HepG2 (cell line): ENCODE measurements at regions not wholly inside any gene's neighbourhood (a gene's known extent, or its start where the extent isn't known, plus 50 kb on each side); places are given as distances from the start of the nearest gene placed in this dataset.

ENCODE experiments used
- ATAC-seq: fragments of 200-7000 bp; cut with Tn5 transposase; 3 replicates; pipeline ENCODE4 v1.9.1; 2020; ENCODE audit warnings: mild to moderate bottlenecking, moderate library complexity
- BruUV-seq: library from RNA; stranded (reverse); fragments of 400-500 nt; replicated peaks from 2 replicates; lab custom pipeline; 2021; lab: Mats Ljungman, UMichigan
- CTCF ChIA-PET: fragments of 300-600 bp; formaldehyde crosslinking; extraction: SDS; loops from one replicate; lab custom pipeline; 2021; ENCODE audit warnings: low total read pairs, inconsistent platforms, low intra/inter-chr PET ratio; lab: Yijun Ruan, JAX
- POLR2A ChIA-PET: fragments of 350-600 bp; sonication (Branson Sonifier 250); formaldehyde crosslinking; loops from one replicate; lab custom pipeline; 2020; ENCODE audit warnings: antibody characterized with exemption, inconsistent platforms; lab: Yijun Ruan, JAX
- DNase-seq: peaks from one replicate; pipeline ENCODE4 v3.0.0-alpha.2; 2015; ENCODE audit warnings: low spot score
- FAIRE-seq: peaks from 3 replicates; lab custom pipeline; 2011; peaks lifted over from hg19 to GRCh38; lab: Jason Lieb, UNC
- H2AFZ ChIP-seq: one replicate; pipeline ENCODE4 v1.6.1; 2011; ENCODE audit warnings: low read length, inconsistent platforms
- H3K27ac ChIP-seq: fragments of 300-600 bp; 3 replicates; pipeline ENCODE4 v1.8.0; 2011; ENCODE audit warnings: mixed run types, mild to moderate bottlenecking, mixed read lengths, low read length, inconsistent platforms; ENCODE audit not compliant: insufficient read depth; ENCODE audit errors: extremely low read length
- H3K27me3 ChIP-seq, 2 experiments: fragments of 200-600 bp in 1 of 2; 2 replicates in 1 of 2; 3 replicates in 1 of 2; pipeline versions ENCODE4 v1.6.0 to v1.8.0; 2011; ENCODE audit warnings: low read length in 2 of 2, mild to moderate bottlenecking in 2 of 2, moderate library complexity in 2 of 2, inconsistent platforms in 1 of 2; ENCODE audit not compliant: insufficient read depth in 2 of 2, control insufficient read depth in 1 of 2
- H3K36me3 ChIP-seq, 2 experiments: fragments of 200-600 bp in 1 of 2; replicated peaks in 1 of 2; 2 replicates in 1 of 2; 3 replicates in 1 of 2; pipeline versions ENCODE4 v1.5.1 to v1.8.0; 2011; ENCODE audit warnings: low read length in 2 of 2, inconsistent platforms in 1 of 2; ENCODE audit not compliant: insufficient read depth in 2 of 2, control insufficient read depth in 1 of 2
- H3K4me1 ChIP-seq: 2 replicates; pipeline ENCODE4 v1.5.1; 2012; ENCODE audit warnings: low read length, inconsistent platforms; ENCODE audit not compliant: insufficient read depth
- H3K4me2 ChIP-seq: 2 replicates; pipeline ENCODE4 v1.6.0; 2011; ENCODE audit warnings: low read depth, low read length, inconsistent platforms
- H3K4me3 ChIP-seq, 3 experiments: fragments of 200-600 bp in 1 of 3; sonication (generic), shearing (Covaris generic) in 1 of 3; replicated peaks in 1 of 3; 2 replicates each; pipeline ENCODE4 v1.5.1; 2011 to 2016; ENCODE audit warnings: low read length in 3 of 3, inconsistent platforms in 2 of 3, low read depth in 2 of 3, mild to moderate bottlenecking in 2 of 3, control low read depth in 1 of 3, mixed read lengths in 1 of 3; ENCODE audit not compliant: insufficient read depth in 1 of 3
- H3K79me2 ChIP-seq: one replicate; pipeline ENCODE4 v1.6.1; 2011; ENCODE audit warnings: low read length, inconsistent platforms; ENCODE audit not compliant: insufficient read depth
- H3K9ac ChIP-seq: 2 replicates; pipeline ENCODE4 v1.6.0; 2011; ENCODE audit warnings: mild to moderate bottlenecking, low read depth, low read length, inconsistent platforms; ENCODE audit not compliant: insufficient read depth
- H3K9me3 ChIP-seq: 2 replicates; pipeline ENCODE4 v1.5.1; 2012; ENCODE audit warnings: mild to moderate bottlenecking, low read length
- H4K20me1 ChIP-seq: 2 replicates; pipeline ENCODE4 v1.6.0; 2011; ENCODE audit warnings: inconsistent platforms, mild to moderate bottlenecking, low read length, moderate library complexity; ENCODE audit not compliant: insufficient read depth
- ATF7-NPFF ChIP-seq: sonication (generic); formaldehyde crosslinking; IDR thresholded peaks from 2 replicates; pipeline ENCODE4 v1.8.1; 2023; ENCODE audit warnings: mild to moderate bottlenecking, low read depth, missing genetic modification reagents, moderate library complexity
- HINFP ChIP-seq: sonication (generic); formaldehyde crosslinking; IDR thresholded peaks from 2 replicates; pipeline ENCODE4 v1.4.0; 2020; ENCODE audit warnings: low read depth, mild to moderate bottlenecking, missing genetic modification reagents
- PAWR ChIP-seq: sonication (generic); formaldehyde crosslinking; IDR thresholded peaks from 2 replicates; pipeline ENCODE4 v1.4.0; 2020; ENCODE audit warnings: missing genetic modification reagents, mild to moderate bottlenecking, borderline replicate concordance
- SCMH1 ChIP-seq: sonication (generic); formaldehyde crosslinking; IDR thresholded peaks from 2 replicates; pipeline ENCODE4 v1.9.0; 2021; ENCODE audit warnings: missing genetic modification reagents, mild to moderate bottlenecking, borderline replicate concordance
- TCF7 ChIP-seq: sonication (generic); IDR thresholded peaks from 2 replicates; pipeline ENCODE4 v1.6.1; 2016; ENCODE audit warnings: antibody characterized with exemption, low read depth
- ZBTB20 ChIP-seq: sonication (generic); formaldehyde crosslinking; IDR thresholded peaks from 2 replicates; pipeline ENCODE4 v1.8.1; 2023; ENCODE audit warnings: missing genetic modification reagents, low read depth, mild to moderate bottlenecking, borderline replicate concordance
- ZNF354B ChIP-seq: sonication (generic); formaldehyde crosslinking; IDR thresholded peaks from 2 replicates; pipeline ENCODE4 v1.8.0; 2022; ENCODE audit warnings: mild to moderate bottlenecking, missing genetic modification reagents
- ZNF567 ChIP-seq: sonication (generic); formaldehyde crosslinking; IDR thresholded peaks from 2 replicates; pipeline ENCODE4 v1.8.1; 2023; ENCODE audit warnings: mild to moderate bottlenecking, missing genetic modification reagents, borderline replicate concordance
- ZNF883 ChIP-seq: sonication (generic); formaldehyde crosslinking; IDR thresholded peaks from 2 replicates; pipeline ENCODE4 v1.5.1; 2020; ENCODE audit warnings: mild to moderate bottlenecking, missing genetic modification reagents; ENCODE audit errors: not compliant biosample characterization
- in situ Hi-C: cut with HindIII; loops from 2 replicates; pipeline ENCODE4 v1.10.0; 2017; ENCODE audit warnings: low pct_unique_long_range_greater_than_20kb; ENCODE audit not compliant: extremely low pct_ligation_motif_present
- intact Hi-C: fragments of 100-400 bp; cut with micrococcal nuclease; formaldehyde crosslinking; loops from one replicate; pipeline ENCODE4 v1.10.0; 2022; ENCODE audit not compliant: unreplicated experiment
- TF ChIP-seq, protein P1 (sequence below): sonication (generic); formaldehyde crosslinking; IDR thresholded peaks from 2 replicates; pipeline ENCODE4 v1.8.1; 2023; ENCODE audit warnings: missing genetic modification reagents, mild to moderate bottlenecking, borderline replicate concordance

DNA sequence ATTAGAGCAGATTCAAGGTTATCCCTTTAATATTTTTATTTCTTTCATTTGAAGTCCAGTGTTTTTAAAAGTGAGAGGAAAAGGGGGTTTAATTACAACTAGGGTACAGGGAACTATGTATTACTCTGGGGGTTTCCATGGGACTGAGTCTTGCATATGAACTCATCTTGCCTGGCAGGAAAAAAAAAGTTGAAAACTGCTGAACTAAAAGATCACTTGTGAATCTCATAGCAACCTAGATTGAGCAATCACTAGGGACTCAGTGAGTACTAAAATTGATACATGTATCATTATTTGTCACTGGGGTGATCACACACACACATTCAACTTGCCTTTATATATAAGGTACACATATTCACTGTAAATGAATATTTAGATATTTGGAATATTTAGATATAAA, 180.7 kb upstream of the SFRP2 start:
- Histone ChIP-seq H3K4me3 (no peak overlapping the region), H3K79me2 (no peaks in the 10 kb centered on the region), H3K4me2 (no peak overlapping the region), H3K27me3 (no peaks in the 10 kb centered on the region), H3K4me1 (no peaks in the 10 kb centered on the region), H3K27ac (no peak overlapping the region), H3K9me3 (peaks cover 11% of the 10 kb centered on the region), H3K36me3 (no peaks in the 10 kb centered on the region), H2AFZ (no peak overlapping the region), H4K20me1 (no peaks in the 10 kb centered on the region), H3K9ac (no peak overlapping the region)
- ATAC-seq (no peak), FAIRE-seq (no peak), DNase-seq (no peak)
- TF ChIP-seq ZNF567 (CRISPR knock-in tag) (no peak), SCMH1 (CRISPR knock-in tag) (no peak), ZBTB20 (no peak), TCF7 (no peak), ZNF883 (CRISPR knock-in tag) (no peak), PAWR (CRISPR knock-in tag) (no peak), ATF7-NPFF (CRISPR knock-in tag) (no peak), HINFP (CRISPR knock-in tag) (no peak), ZNF354B (CRISPR knock-in tag) (no peak)
- TF ChIP-seq, protein P1, sequence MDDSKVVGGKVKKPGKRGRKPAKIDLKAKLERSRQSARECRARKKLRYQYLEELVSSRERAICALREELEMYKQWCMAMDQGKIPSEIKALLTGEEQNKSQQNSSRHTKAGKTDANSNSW, result no peak
- in situ Hi-C loops, result no loop called here
- ChIA-PET CTCF (no interaction called here), POLR2A (no interaction called here)
- intact Hi-C loops, result no loop called here
- no TSS peak for BruUV-seq
